ENCODE measurements at regions not wholly inside any gene's neighbourhood (a gene's known extent, or its start where the extent isn't known, plus 50 kb on each side); places are given as distances from the start of the nearest gene placed in this dataset.

DNA sequence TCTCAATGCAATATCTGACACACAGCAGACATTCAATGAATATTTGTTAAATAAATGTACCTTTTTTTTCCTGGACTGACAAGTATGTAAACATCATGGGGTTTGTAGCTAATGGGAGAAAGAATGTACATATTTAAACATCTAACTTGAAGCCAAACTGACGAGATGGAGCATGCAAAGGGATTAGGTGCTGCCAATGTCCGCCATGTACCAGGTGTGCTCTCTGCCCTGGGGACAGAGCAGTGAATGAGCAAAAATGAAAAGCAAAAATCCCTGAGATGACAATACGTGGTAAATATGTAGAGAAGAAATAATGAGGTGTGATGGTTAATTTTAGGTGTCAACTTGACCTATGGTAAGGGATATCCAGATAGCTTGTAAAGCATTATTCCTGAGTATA, 247.4 kb upstream of the CELF4 start:
- TF ChIP-seq, protein P1, sequence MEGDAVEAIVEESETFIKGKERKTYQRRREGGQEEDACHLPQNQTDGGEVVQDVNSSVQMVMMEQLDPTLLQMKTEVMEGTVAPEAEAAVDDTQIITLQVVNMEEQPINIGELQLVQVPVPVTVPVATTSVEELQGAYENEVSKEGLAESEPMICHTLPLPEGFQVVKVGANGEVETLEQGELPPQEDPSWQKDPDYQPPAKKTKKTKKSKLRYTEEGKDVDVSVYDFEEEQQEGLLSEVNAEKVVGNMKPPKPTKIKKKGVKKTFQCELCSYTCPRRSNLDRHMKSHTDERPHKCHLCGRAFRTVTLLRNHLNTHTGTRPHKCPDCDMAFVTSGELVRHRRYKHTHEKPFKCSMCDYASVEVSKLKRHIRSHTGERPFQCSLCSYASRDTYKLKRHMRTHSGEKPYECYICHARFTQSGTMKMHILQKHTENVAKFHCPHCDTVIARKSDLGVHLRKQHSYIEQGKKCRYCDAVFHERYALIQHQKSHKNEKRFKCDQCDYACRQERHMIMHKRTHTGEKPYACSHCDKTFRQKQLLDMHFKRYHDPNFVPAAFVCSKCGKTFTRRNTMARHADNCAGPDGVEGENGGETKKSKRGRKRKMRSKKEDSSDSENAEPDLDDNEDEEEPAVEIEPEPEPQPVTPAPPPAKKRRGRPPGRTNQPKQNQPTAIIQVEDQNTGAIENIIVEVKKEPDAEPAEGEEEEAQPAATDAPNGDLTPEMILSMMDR (IDR thresholded peaks at IDR 0.05; ENCODE audit: extremely low read depth in 1 of 2, insufficient read depth in 1 of 2, low read depth in 1 of 2, low read length in 2 of 2): no peak
- TF ChIP-seq MYC (IDR thresholded peaks at IDR 0.05; ENCODE audit: low read depth, low read length) (no peak), POLR2AphosphoS5 (IDR thresholded peaks at IDR 0.05; ENCODE audit: insufficient read depth, low read depth, low read length) (no peak), POLR2A (IDR thresholded peaks at IDR 0.05; ENCODE audit: low read depth, low read length) (no peak)

Data from endothelial cell of umbilical vein (primary cell).